GM21723 (cell line): ENCODE measurements at regions not wholly inside any gene's neighbourhood (a gene's known extent, or its start where the extent isn't known, plus 50 kb on each side); places are given as distances from the start of the nearest gene placed in this dataset.
"Not testable (repeated sequence)": the region's sequence is repeated elsewhere in the genome, so short reads cannot be mapped to it uniquely, and the experiment has no call there.

ENCODE experiments used
- ATAC-seq: cut with Tn5 transposase; IDR thresholded peaks from one replicate; pipeline ENCODE4 v1.9.1; 2021; ENCODE audit warnings: mild to moderate bottlenecking, moderate library complexity; ENCODE audit not compliant: unreplicated experiment

GRCh38 chr2:131584380-131584779 is 56.7 kb downstream of the CCDC74A start:
- peak; percentile 31 for ATAC-seq

- ATAC-seq = peak; percentile 60
These were observed 57.3 kb downstream of the CCDC74A start for GRCh38 chr2:131584940-131585339.

GRCh38 chr2:131588152-131588873 is 60.6 kb downstream of the CCDC74A start:
- peak; percentile 84 for ATAC-seq

- ATAC-seq = not testable (repeated sequence)
These were observed 61.4 kb downstream of the CCDC74A start for GRCh38 chr2:131589126-131589525.

- ATAC-seq = no peak
These were observed 62.7 kb downstream of the CCDC74A start for GRCh38 chr2:131590366-131590765.

- no peak for ATAC-seq
These were observed 63.2 kb downstream of the CCDC74A start for GRCh38 chr2:131590896-131591295.

- not testable (repeated sequence) for ATAC-seq
These were observed 68.9 kb downstream of the CCDC74A start for GRCh38 chr2:131596561-131596960.

GRCh38 chr2:131602444-131602843 is 74.8 kb downstream of the CCDC74A start:
- not testable (repeated sequence) for ATAC-seq

GRCh38 chr2:131604652-131605051 is 77.0 kb downstream of the CCDC74A start:
- not testable (repeated sequence) for ATAC-seq

GRCh38 chr2:131606366-131606765 is 78.7 kb downstream of the CCDC74A start:
- ATAC-seq = not testable (repeated sequence)

GRCh38 chr2:131607056-131607455 is 79.4 kb downstream of the CCDC74A start:
- not testable (repeated sequence) for ATAC-seq

GRCh38 chr2:131614539-131614938 is 86.9 kb downstream of the CCDC74A start:
- ATAC-seq = not testable (repeated sequence)

- ATAC-seq = not testable (repeated sequence)
These were observed 90.6 kb downstream of the CCDC74A start for GRCh38 chr2:131618320-131618719.

GRCh38 chr2:131622874-131623273 is 95.2 kb downstream of the CCDC74A start:
- not testable (repeated sequence) for ATAC-seq

GRCh38 chr2:131626011-131626410 is 98.3 kb downstream of the CCDC74A start:
- not testable (repeated sequence) for ATAC-seq

GRCh38 chr2:131626565-131626964 is 98.9 kb downstream of the CCDC74A start:
- ATAC-seq = not testable (repeated sequence)

GRCh38 chr2:131627777-131628176 is 100.1 kb downstream of the CCDC74A start:
- not testable (repeated sequence) for ATAC-seq

GRCh38 chr2:131631648-131632047 is 104.0 kb downstream of the CCDC74A start:
- not testable (repeated sequence) for ATAC-seq

- ATAC-seq = not testable (repeated sequence)
These were observed 105.7 kb downstream of the CCDC74A start for GRCh38 chr2:131633405-131633804.

- not testable (repeated sequence) for ATAC-seq
These were observed 106.4 kb downstream of the CCDC74A start for GRCh38 chr2:131633827-131634695.

GRCh38 chr2:131635611-131636010 is 107.9 kb downstream of the CCDC74A start:
- ATAC-seq = no peak
